ENCODE measurements at regions not wholly inside any gene's neighbourhood (a gene's known extent, or its start where the extent isn't known, plus 50 kb on each side); places are given as distances from the start of the nearest gene placed in this dataset.

DNA sequence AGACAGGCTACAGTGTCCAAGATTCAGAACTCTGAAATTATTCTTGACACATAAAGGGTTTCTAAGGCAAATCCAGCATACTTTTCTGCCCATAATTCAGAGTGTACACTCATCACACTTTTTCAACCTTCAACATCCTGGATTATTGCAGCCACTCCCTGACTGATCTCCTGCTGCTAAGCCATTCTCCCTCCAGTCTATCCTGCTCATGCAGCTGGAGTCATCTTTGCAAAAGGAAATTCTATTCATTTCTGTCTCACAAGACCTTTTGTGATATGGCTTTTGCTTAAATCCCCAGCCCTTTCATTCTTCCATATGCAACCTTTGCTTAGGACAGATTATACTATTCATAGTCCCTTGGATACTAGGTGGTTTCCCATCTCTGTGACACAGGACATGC is 236.1 kb upstream of the LDB2 start:
- TF ChIP-seq, protein P1, sequence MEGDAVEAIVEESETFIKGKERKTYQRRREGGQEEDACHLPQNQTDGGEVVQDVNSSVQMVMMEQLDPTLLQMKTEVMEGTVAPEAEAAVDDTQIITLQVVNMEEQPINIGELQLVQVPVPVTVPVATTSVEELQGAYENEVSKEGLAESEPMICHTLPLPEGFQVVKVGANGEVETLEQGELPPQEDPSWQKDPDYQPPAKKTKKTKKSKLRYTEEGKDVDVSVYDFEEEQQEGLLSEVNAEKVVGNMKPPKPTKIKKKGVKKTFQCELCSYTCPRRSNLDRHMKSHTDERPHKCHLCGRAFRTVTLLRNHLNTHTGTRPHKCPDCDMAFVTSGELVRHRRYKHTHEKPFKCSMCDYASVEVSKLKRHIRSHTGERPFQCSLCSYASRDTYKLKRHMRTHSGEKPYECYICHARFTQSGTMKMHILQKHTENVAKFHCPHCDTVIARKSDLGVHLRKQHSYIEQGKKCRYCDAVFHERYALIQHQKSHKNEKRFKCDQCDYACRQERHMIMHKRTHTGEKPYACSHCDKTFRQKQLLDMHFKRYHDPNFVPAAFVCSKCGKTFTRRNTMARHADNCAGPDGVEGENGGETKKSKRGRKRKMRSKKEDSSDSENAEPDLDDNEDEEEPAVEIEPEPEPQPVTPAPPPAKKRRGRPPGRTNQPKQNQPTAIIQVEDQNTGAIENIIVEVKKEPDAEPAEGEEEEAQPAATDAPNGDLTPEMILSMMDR (IDR thresholded peaks at IDR 0.05): no peak
- TF ChIP-seq POLR2A (IDR thresholded peaks at IDR 0.05) (no peak), POLR2AphosphoS5 (IDR thresholded peaks at IDR 0.05) (no peak)

Measured in sigmoid colon (tissue), 4 donors.